IMR-90 (cell line): ENCODE measurements at regions not wholly inside any gene's neighbourhood (a gene's known extent, or its start where the extent isn't known, plus 50 kb on each side); places are given as distances from the start of the nearest gene placed in this dataset.

ENCODE experiments used
- CEBPB ChIP-seq: IDR thresholded peaks from 2 replicates; pipeline ENCODE4 v1.6.1; 2012; ENCODE audit warnings: low read depth, low read length, improper control_type of control experiment
- POLR2A ChIP-seq: IDR thresholded peaks from 2 replicates; pipeline ENCODE4 v1.6.1; 2012; ENCODE audit warnings: mild to moderate bottlenecking, low read depth, low read length
- RCOR1 ChIP-seq: IDR thresholded peaks from 2 replicates; pipeline ENCODE4 v1.6.1; 2012; ENCODE audit warnings: mild to moderate bottlenecking, low read length, improper control_type of control experiment; ENCODE audit not compliant: insufficient replicate concordance
- TF ChIP-seq, protein P1 (sequence below): conservative IDR thresholded peaks from 2 replicates; pipeline ENCODE4 v1.5.1; 2012; ENCODE audit warnings: mild to moderate bottlenecking, low read depth, low read length, improper control_type of control experiment
- TF ChIP-seq, protein P2 (sequence below): fragments of 150-350 bp; IDR thresholded peaks from 2 replicates; pipeline ENCODE4 v1.6.1; 2017; ENCODE audit warnings: mild to moderate bottlenecking, antibody characterized with exemption, low read length, low read depth

DNA sequence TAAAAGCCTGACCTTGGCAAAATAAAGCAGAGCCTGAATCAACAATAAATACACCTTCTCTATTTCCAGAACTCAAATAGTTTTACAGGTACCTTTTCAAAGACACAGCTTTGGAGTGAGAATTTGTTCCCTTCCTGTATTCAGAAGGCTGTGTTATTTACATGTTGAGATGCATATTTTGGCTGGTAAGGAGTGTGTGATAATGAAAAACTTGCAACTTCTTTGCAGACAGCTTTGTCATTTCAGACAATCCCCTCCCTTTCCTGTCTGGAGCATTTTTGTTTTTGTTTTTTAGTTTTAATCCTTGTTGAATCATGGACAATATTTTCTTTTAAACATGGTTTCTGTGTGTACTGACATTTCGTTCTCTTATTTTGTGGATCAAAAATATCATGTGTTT, 493.8 kb downstream of the FAT4 start:
- TF ChIP-seq, protein P1, sequence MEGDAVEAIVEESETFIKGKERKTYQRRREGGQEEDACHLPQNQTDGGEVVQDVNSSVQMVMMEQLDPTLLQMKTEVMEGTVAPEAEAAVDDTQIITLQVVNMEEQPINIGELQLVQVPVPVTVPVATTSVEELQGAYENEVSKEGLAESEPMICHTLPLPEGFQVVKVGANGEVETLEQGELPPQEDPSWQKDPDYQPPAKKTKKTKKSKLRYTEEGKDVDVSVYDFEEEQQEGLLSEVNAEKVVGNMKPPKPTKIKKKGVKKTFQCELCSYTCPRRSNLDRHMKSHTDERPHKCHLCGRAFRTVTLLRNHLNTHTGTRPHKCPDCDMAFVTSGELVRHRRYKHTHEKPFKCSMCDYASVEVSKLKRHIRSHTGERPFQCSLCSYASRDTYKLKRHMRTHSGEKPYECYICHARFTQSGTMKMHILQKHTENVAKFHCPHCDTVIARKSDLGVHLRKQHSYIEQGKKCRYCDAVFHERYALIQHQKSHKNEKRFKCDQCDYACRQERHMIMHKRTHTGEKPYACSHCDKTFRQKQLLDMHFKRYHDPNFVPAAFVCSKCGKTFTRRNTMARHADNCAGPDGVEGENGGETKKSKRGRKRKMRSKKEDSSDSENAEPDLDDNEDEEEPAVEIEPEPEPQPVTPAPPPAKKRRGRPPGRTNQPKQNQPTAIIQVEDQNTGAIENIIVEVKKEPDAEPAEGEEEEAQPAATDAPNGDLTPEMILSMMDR = no peak
- TF ChIP-seq, protein P2, sequence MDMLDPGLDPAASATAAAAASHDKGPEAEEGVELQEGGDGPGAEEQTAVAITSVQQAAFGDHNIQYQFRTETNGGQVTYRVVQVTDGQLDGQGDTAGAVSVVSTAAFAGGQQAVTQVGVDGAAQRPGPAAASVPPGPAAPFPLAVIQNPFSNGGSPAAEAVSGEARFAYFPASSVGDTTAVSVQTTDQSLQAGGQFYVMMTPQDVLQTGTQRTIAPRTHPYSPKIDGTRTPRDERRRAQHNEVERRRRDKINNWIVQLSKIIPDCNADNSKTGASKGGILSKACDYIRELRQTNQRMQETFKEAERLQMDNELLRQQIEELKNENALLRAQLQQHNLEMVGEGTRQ = no peak
- TF ChIP-seq POLR2A (no peak), CEBPB (no peak), RCOR1 (no peak)
